ENCODE measurements at regions not wholly inside any gene's neighbourhood (a gene's known extent, or its start where the extent isn't known, plus 50 kb on each side); places are given as distances from the start of the nearest gene placed in this dataset.

- DNase-seq (ENCODE audit: low read depth, low spot score), result no peak
- POLR2A ChIA-PET, result no interaction called here
- H3K9me3 ChIP-seq (ENCODE audit: control insufficient read depth, insufficient read depth, low read length), result no peaks in the 10 kb centered on the region
- H3K27me3 ChIP-seq (ENCODE audit: control insufficient read depth, insufficient read depth, low read length), result no peaks in the 10 kb centered on the region
- H3K27ac ChIP-seq (ENCODE audit: low read depth, low read length), result no peak overlapping the region
- CTCF ChIA-PET, result interaction anchor here (0.6 kb wide), 1 partner anchor 19 kb away, joined by 3 read pairs; no protein-coding TSS in a partner anchor
- no peak for TF ChIP-seq CTCF (IDR thresholded peaks at IDR 0.05; ENCODE audit: low read depth, low read length)
- H3K4me3 ChIP-seq (ENCODE audit: low read depth, low read length), result no peak overlapping the region
Measured at GRCh38 chr11:92782806-92783205, 186.6 kb upstream of the MTNR1B start.

- Histone ChIP-seq H3K4me3 (ENCODE audit: low read depth, low read length) (no peak overlapping the region), H3K9me3 (ENCODE audit: control insufficient read depth, insufficient read depth, low read length) (no peaks in the 10 kb centered on the region), H3K27me3 (ENCODE audit: control insufficient read depth, insufficient read depth, low read length) (no peaks in the 10 kb centered on the region), H3K27ac (ENCODE audit: low read depth, low read length) (no peak overlapping the region)
- DNase-seq (ENCODE audit: low read depth, low spot score), result no peak
- TF ChIP-seq CTCF (IDR thresholded peaks at IDR 0.05; ENCODE audit: low read depth, low read length), result no peak
- CTCF ChIA-PET, result no interaction called here
- POLR2A ChIA-PET, result no interaction called here
Measured at GRCh38 chr11:92784331-92784730, 185.1 kb upstream of the MTNR1B start.

GRCh38 chr11:92787638-92788037 is 181.8 kb upstream of the MTNR1B start:
- POLR2A ChIA-PET, result no interaction called here
- no peak for TF ChIP-seq CTCF (IDR thresholded peaks at IDR 0.05; ENCODE audit: low read depth, low read length)
- Histone ChIP-seq H3K9me3 (ENCODE audit: control insufficient read depth, insufficient read depth, low read length) (no peaks in the 10 kb centered on the region), H3K27ac (ENCODE audit: low read depth, low read length) (no peak overlapping the region), H3K4me3 (ENCODE audit: low read depth, low read length) (no peak overlapping the region), H3K27me3 (ENCODE audit: control insufficient read depth, insufficient read depth, low read length) (no peaks in the 10 kb centered on the region)
- CTCF ChIA-PET, result no interaction called here
- no peak for DNase-seq (ENCODE audit: low read depth, low spot score)

GRCh38 chr11:92789761-92790160 is 179.7 kb upstream of the MTNR1B start:
- H3K9me3 ChIP-seq (ENCODE audit: control insufficient read depth, insufficient read depth, low read length), result no peaks in the 10 kb centered on the region
- TF ChIP-seq CTCF (IDR thresholded peaks at IDR 0.05; ENCODE audit: low read depth, low read length), result no peak
- POLR2A ChIA-PET, result no interaction called here
- no peak overlapping the region for H3K27ac ChIP-seq (ENCODE audit: low read depth, low read length)
- DNase-seq (ENCODE audit: low read depth, low spot score), result no peak
- no peaks in the 10 kb centered on the region for H3K27me3 ChIP-seq (ENCODE audit: control insufficient read depth, insufficient read depth, low read length)
- CTCF ChIA-PET, result no interaction called here
- no peak overlapping the region for H3K4me3 ChIP-seq (ENCODE audit: low read depth, low read length)

- Histone ChIP-seq H3K27ac (ENCODE audit: low read depth, low read length) (no peak overlapping the region), H3K4me3 (ENCODE audit: low read depth, low read length) (no peak overlapping the region), H3K27me3 (ENCODE audit: control insufficient read depth, insufficient read depth, low read length) (no peaks in the 10 kb centered on the region), H3K9me3 (ENCODE audit: control insufficient read depth, insufficient read depth, low read length) (no peaks in the 10 kb centered on the region)
- CTCF ChIA-PET, result no interaction called here
- no peak for DNase-seq (ENCODE audit: low read depth, low spot score)
- TF ChIP-seq CTCF (IDR thresholded peaks at IDR 0.05; ENCODE audit: low read depth, low read length), result no peak
- POLR2A ChIA-PET, result no interaction called here
Measured at GRCh38 chr11:92790366-92790765, 179.1 kb upstream of the MTNR1B start.

Data from AG04450 (cell line).